Myocyte (in vitro differentiated cells): ENCODE measurements at regions not wholly inside any gene's neighbourhood (a gene's known extent, or its start where the extent isn't known, plus 50 kb on each side); places are given as distances from the start of the nearest gene placed in this dataset.

Source experiments
- DNase-seq: peaks from one replicate; pipeline ENCODE4 v3.0.0-alpha.2; 2012; ENCODE audit warnings: low read depth

- DNase-seq: no peak
Measured at GRCh38 chr12:30439201-30439600, 256.5 kb downstream of the IPO8 start.

GRCh38 chr12:30438601-30439041, 257.0 kb downstream of the IPO8 start:
- no peak for DNase-seq

GRCh38 chr12:30437616-30438015, 258.1 kb downstream of the IPO8 start:
- peak; percentile 31 for DNase-seq

- peak; percentile 32 for DNase-seq
Measured at GRCh38 chr12:30437044-30437443, 258.6 kb downstream of the IPO8 start.

- no peak for DNase-seq
Measured at GRCh38 chr12:30428098-30428497, 267.6 kb downstream of the IPO8 start.

- DNase-seq: no peak
Measured at GRCh38 chr12:30427555-30427954, 268.1 kb downstream of the IPO8 start.

GRCh38 chr12:30425445-30425844, 270.2 kb downstream of the IPO8 start:
- no peak for DNase-seq

GRCh38 chr12:30423330-30423729, 272.3 kb downstream of the IPO8 start:
- no peak for DNase-seq

GRCh38 chr12:30422844-30423243, 272.8 kb downstream of the IPO8 start:
- no peak for DNase-seq

GRCh38 chr12:30420561-30420960, 275.1 kb downstream of the IPO8 start:
- no peak for DNase-seq

GRCh38 chr12:30417697-30418231, 277.9 kb downstream of the IPO8 start:
- peak; percentile 81 for DNase-seq

GRCh38 chr12:30416631-30417030, 279.0 kb downstream of the IPO8 start:
- DNase-seq: no peak

- DNase-seq: no peak
Measured at GRCh38 chr12:30415777-30416176, 279.9 kb downstream of the IPO8 start.

GRCh38 chr12:30414507-30414906, 281.2 kb downstream of the IPO8 start:
- no peak for DNase-seq

- no peak for DNase-seq
Measured at GRCh38 chr12:30400349-30400748, 295.3 kb downstream of the IPO8 start.

GRCh38 chr12:30399859-30400258, 295.8 kb downstream of the IPO8 start:
- DNase-seq: no peak

GRCh38 chr12:30396576-30396975, 299.1 kb downstream of the IPO8 start:
- DNase-seq: no peak

- no peak for DNase-seq
Measured at GRCh38 chr12:30395190-30395589, 300.5 kb downstream of the IPO8 start.

GRCh38 chr12:30391766-30392366, 303.8 kb downstream of the IPO8 start:
- DNase-seq: no peak

- no peak for DNase-seq
Measured at GRCh38 chr12:30385706-30386105, 310.0 kb downstream of the IPO8 start.

- DNase-seq: no peak
Measured at GRCh38 chr12:30384976-30385375, 310.7 kb downstream of the IPO8 start.

GRCh38 chr12:30378307-30378706, 317.4 kb downstream of the IPO8 start:
- no peak for DNase-seq

- no peak for DNase-seq
Measured at GRCh38 chr12:30364822-30365221, 330.8 kb downstream of the IPO8 start.

- no peak for DNase-seq
Measured at GRCh38 chr12:30361145-30361544, 334.5 kb downstream of the IPO8 start.
